Ovary (tissue), 7 donors: ENCODE measurements at regions not wholly inside any gene's neighbourhood (a gene's known extent, or its start where the extent isn't known, plus 50 kb on each side); places are given as distances from the start of the nearest gene placed in this dataset.
"Not testable (repeated sequence)": the region's sequence is repeated elsewhere in the genome, so short reads cannot be mapped to it uniquely, and the experiment has no call there.

ENCODE experiments used
- DNase-seq, 5 donors: peaks; one replicate each; pipeline ENCODE4 v3.0.0-alpha.2; 2019 to 2020
- H3K27ac ChIP-seq, 2 donors: fragments of 200-600 bp; one replicate each; pipeline versions ENCODE4 v1.5.1 to v1.8.0; 2019 to 2022
- H3K27me3 ChIP-seq: fragments of 200-600 bp; one replicate; pipeline ENCODE4 v1.8.0; 2022
- H3K36me3 ChIP-seq: fragments of 200-600 bp; sonication (generic); one replicate; pipeline ENCODE4 v1.5.1; 2019
- H3K4me1 ChIP-seq: one replicate; pipeline ENCODE4 v1.8.1; 2013; ENCODE audit warnings: mild to moderate bottlenecking, moderate library complexity; ENCODE audit not compliant: insufficient read depth
- H3K4me3 ChIP-seq: fragments of 200-600 bp; sonication (generic); one replicate; pipeline ENCODE4 v1.5.1; 2017
- H3K9me3 ChIP-seq, 2 donors: fragments of 200-600 bp in 1 of 2; sonication (generic) in 1 of 2; one replicate each; pipeline versions ENCODE4 v1.5.1 to v1.8.1; 2013 to 2019; ENCODE audit warnings: mild to moderate bottlenecking in 1 of 2, moderate library complexity in 1 of 2
- CTCF ChIP-seq, 3 donors: fragments of 450-650 bp in 2 of 3; fragments of 200-600 bp in 1 of 3; IDR thresholded peaks; one replicate each; pipeline versions ENCODE4 v1.5.1 to v1.8.0; 2016 to 2022; ENCODE audit warnings: antibody characterized with exemption in 3 of 3, mild to moderate bottlenecking in 1 of 3
- EP300 ChIP-seq: sonication (generic); formaldehyde crosslinking; IDR thresholded peaks from one replicate; pipeline ENCODE4 v1.6.1; 2017; ENCODE audit warnings: antibody characterized with exemption
- POLR2A ChIP-seq: fragments of 450-650 bp; IDR thresholded peaks from one replicate; pipeline ENCODE4 v1.6.1; 2017; ENCODE audit warnings: antibody characterized with exemption, mild to moderate bottlenecking, moderate library complexity
- WGBS, 3 donors: extraction: QIAGEN DNeasy Blood & Tissue Kit in 1 of 3; methylation state at CpG; one replicate each; pipeline versions ENCODE4 v1.1.5 to v1.1.7; 2013 to 2017; 5-methylcytosine and 5-hydroxymethylcytosine counted together
- intact Hi-C, 4 donors: fragments of 100-400 bp; cut with DNase I; formaldehyde crosslinking; loops; one replicate each; pipeline versions ENCODE4 v1.11.0 to v1.15.1; 2022 to 2023
- donor health status: DM: no; HTN: no; CAD: no; lungs with moderate emphysema.
- donor health status: DM: no; HTN: no; CAD: no.
- donor health status: Bipolar disorder and iron deficiency.
- donor health status: DM: no; HTN: no; CAD: no.
- donor health status: DM: yes; HTN: yes; CAD: no.

GRCh38 chr5:143977891-143978461 is 166.0 kb downstream of the HMHB1 start:
- Histone ChIP-seq H3K36me3 (no peaks in the 10 kb centered on the region), H3K4me3 (no peak overlapping the region), H3K27ac (no peak overlapping the region), H3K9me3 (no peaks in the 10 kb centered on the region), H3K27me3 (no peaks in the 10 kb centered on the region), H3K4me1 (no peaks in the 10 kb centered on the region)
- WGBS, 3 donors = 0 to 48% (median 3%) methylated on average over 1 of the region's 1 CpG
- no peak for TF ChIP-seq CTCF (IDR thresholded peaks at IDR 0.05)
- TF ChIP-seq EP300 = no peak
- no peak for TF ChIP-seq POLR2A
- DNase-seq = no peak
- intact Hi-C loops = no loop called here

GRCh38 chr5:143979044-143979690 is 167.2 kb downstream of the HMHB1 start:
- no peaks in the 10 kb centered on the region for H3K27me3 ChIP-seq
- no peak for TF ChIP-seq CTCF (IDR thresholded peaks at IDR 0.05)
- TF ChIP-seq EP300 = no peak
- no peak for TF ChIP-seq POLR2A
- intact Hi-C loops = no loop called here
- no peak for DNase-seq
- 59 to 97% (median 95%) methylated on average over 1 of the region's 1 CpG for WGBS, 3 donors
- no peak overlapping the region for H3K27ac ChIP-seq
- no peaks in the 10 kb centered on the region for H3K9me3 ChIP-seq
- H3K4me3 ChIP-seq = no peak overlapping the region
- H3K4me1 ChIP-seq = no peaks in the 10 kb centered on the region
- H3K36me3 ChIP-seq = no peaks in the 10 kb centered on the region

GRCh38 chr5:143980506-143980905 is 168.5 kb downstream of the HMHB1 start:
- no peak overlapping the region for H3K4me3 ChIP-seq
- DNase-seq = no peak
- TF ChIP-seq CTCF (IDR thresholded peaks at IDR 0.05) (no peak), POLR2A (no peak), EP300 (no peak)
- H3K9me3 ChIP-seq = no peaks in the 10 kb centered on the region
- 79 to 88% (median 85%) methylated on average over 6 of the region's 6 CpGs for WGBS, 3 donors
- no peaks in the 10 kb centered on the region for H3K27me3 ChIP-seq
- no peaks in the 10 kb centered on the region for H3K4me1 ChIP-seq
- no peak overlapping the region for H3K27ac ChIP-seq
- intact Hi-C loops = no loop called here
- no peaks in the 10 kb centered on the region for H3K36me3 ChIP-seq

- H3K27ac ChIP-seq, intact Hi-C loops: not testable (repeated sequence)
- 79 to 86% (median 83%) methylated on average over 4 of the region's 4 CpGs for WGBS, 3 donors
Observed at GRCh38 chr5:143982957-143983356, 171.0 kb downstream of the HMHB1 start.

GRCh38 chr5:143985832-143986515 is 174.0 kb downstream of the HMHB1 start:
- TF ChIP-seq EP300 (no peak), CTCF (IDR thresholded peaks at IDR 0.05) (no peak), POLR2A (no peak)
- 36 to 68% (median 62%) methylated on average over 2 of the region's 2 CpGs for WGBS, 3 donors
- H3K4me1 ChIP-seq = no peaks in the 10 kb centered on the region
- intact Hi-C loops = no loop called here
- no peaks in the 10 kb centered on the region for H3K36me3 ChIP-seq
- no peaks in the 10 kb centered on the region for H3K9me3 ChIP-seq
- no peaks in the 10 kb centered on the region for H3K27me3 ChIP-seq
- H3K4me3 ChIP-seq = no peak overlapping the region
- DNase-seq = no peak
- H3K27ac ChIP-seq = no peak overlapping the region

More at GRCh38 chr5:143982957-143983356, 171.0 kb downstream of the HMHB1 start:
- H3K36me3 ChIP-seq, H3K4me1 ChIP-seq, H3K4me3 ChIP-seq, DNase-seq, H3K9me3 ChIP-seq, H3K27me3 ChIP-seq: not testable (repeated sequence)
